Kidney (tissue), 13 donors: ENCODE measurements at regions not wholly inside any gene's neighbourhood (a gene's known extent, or its start where the extent isn't known, plus 50 kb on each side); places are given as distances from the start of the nearest gene placed in this dataset.
"Not testable (repeated sequence)": the region's sequence is repeated elsewhere in the genome, so short reads cannot be mapped to it uniquely, and the experiment has no call there.

Experiments
- DNase-seq, 5 donors: peaks; one replicate each; pipeline ENCODE4 v3.0.0-alpha.2; 2013 to 2020
- FAIRE-seq: peaks from 2 replicates; lab custom pipeline; 2012; peaks lifted over from hg19 to GRCh38; lab: Jason Lieb, UNC
- H3K27ac ChIP-seq, 2 donors: one replicate each; pipeline ENCODE4 v1.7.0; 2013; ENCODE audit warnings: low read depth in 2 of 2, low read length in 2 of 2, inconsistent platforms in 1 of 2
- H3K27me3 ChIP-seq: one replicate; pipeline ENCODE4 v1.7.1; 2013; ENCODE audit warnings: low read length, inconsistent platforms; ENCODE audit not compliant: control insufficient read depth, insufficient read depth
- H3K36me3 ChIP-seq, 3 donors: one replicate each; pipeline versions ENCODE4 v1.7.0 to v1.7.1; 2013; ENCODE audit warnings: low read length in 3 of 3, control low read depth in 1 of 3, inconsistent platforms in 1 of 3; ENCODE audit not compliant: insufficient read depth in 3 of 3, control insufficient read depth in 2 of 3
- H3K4me1 ChIP-seq, 3 donors: one replicate each; pipeline versions ENCODE4 v1.7.0 to v1.7.1; 2013; ENCODE audit warnings: low read length in 3 of 3, inconsistent platforms in 1 of 3, low read depth in 1 of 3; ENCODE audit not compliant: control insufficient read depth in 2 of 3, insufficient read depth in 2 of 3
- H3K4me3 ChIP-seq, 3 donors: one replicate each; pipeline versions ENCODE4 v1.7.0 to v1.8.1; 2013; ENCODE audit warnings: low read length in 3 of 3, control low read depth in 1 of 3, inconsistent platforms in 1 of 3
- H3K9ac ChIP-seq, 3 donors: one replicate each; pipeline versions ENCODE4 v1.7.0 to v1.7.1; 2013; ENCODE audit warnings: low read length in 3 of 3, control low read depth in 1 of 3, inconsistent platforms in 1 of 3
- H3K9me3 ChIP-seq, 3 donors: one replicate each; pipeline versions ENCODE4 v1.7.0 to v1.7.1; 2013; ENCODE audit warnings: low read length in 3 of 3, control low read depth in 1 of 3, inconsistent platforms in 1 of 3; ENCODE audit not compliant: control insufficient read depth in 2 of 3, insufficient read depth in 1 of 3
- intact Hi-C: fragments of 100-400 bp; cut with DNase I; formaldehyde crosslinking; loops from one replicate; pipeline ENCODE4 v1.11.1; 2022
- TF ChIP-seq, protein P1 (sequence below): IDR thresholded peaks from 3 replicates; pipeline ENCODE4 v1.5.1; 2012; ENCODE audit warnings: mild to moderate bottlenecking, moderate library complexity, borderline replicate concordance; ENCODE audit not compliant: insufficient read depth; ENCODE audit errors: extremely low read depth
- donor health status: control.
- donor health status: control.
- donor health status: control.
- donor health status: control.
- donor health status: control.
- donor health status: DM: yes; HTN: yes; CAD: no.
- donor health status: Normal renal cell carcinoma (clear cell type).

DNA sequence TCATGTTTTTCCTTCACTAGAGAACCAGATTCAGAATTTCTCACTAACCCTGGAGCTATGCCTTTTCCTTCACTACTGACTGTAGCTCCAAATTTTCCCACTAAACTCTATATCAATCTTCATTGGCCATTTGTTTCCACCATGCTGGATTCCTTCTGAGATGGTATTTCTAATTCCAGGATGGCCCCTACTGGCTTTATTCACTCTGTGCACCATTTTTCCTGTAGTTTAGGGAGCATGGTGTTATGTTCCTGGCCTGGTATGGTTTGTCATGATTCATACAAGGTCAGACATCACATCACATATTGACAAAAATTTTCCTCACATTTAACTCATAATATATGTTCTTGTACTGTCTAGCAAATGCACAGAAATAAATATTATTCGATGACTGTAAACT, 229.2 kb upstream of the TFPI start:
- Histone ChIP-seq H3K27ac (no peak overlapping the region), H3K36me3 (no peaks in the 10 kb centered on the region), H3K4me1 (no peaks in the 10 kb centered on the region), H3K9me3 (no peaks in the 10 kb centered on the region), H3K9ac (no peak overlapping the region), H3K27me3 (no peaks in the 10 kb centered on the region), H3K4me3 (no peak overlapping the region)
- intact Hi-C loops: no loop called here
- DNase-seq (no peak), FAIRE-seq (no peak)
- TF ChIP-seq, protein P1, sequence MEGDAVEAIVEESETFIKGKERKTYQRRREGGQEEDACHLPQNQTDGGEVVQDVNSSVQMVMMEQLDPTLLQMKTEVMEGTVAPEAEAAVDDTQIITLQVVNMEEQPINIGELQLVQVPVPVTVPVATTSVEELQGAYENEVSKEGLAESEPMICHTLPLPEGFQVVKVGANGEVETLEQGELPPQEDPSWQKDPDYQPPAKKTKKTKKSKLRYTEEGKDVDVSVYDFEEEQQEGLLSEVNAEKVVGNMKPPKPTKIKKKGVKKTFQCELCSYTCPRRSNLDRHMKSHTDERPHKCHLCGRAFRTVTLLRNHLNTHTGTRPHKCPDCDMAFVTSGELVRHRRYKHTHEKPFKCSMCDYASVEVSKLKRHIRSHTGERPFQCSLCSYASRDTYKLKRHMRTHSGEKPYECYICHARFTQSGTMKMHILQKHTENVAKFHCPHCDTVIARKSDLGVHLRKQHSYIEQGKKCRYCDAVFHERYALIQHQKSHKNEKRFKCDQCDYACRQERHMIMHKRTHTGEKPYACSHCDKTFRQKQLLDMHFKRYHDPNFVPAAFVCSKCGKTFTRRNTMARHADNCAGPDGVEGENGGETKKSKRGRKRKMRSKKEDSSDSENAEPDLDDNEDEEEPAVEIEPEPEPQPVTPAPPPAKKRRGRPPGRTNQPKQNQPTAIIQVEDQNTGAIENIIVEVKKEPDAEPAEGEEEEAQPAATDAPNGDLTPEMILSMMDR: no peak

DNA sequence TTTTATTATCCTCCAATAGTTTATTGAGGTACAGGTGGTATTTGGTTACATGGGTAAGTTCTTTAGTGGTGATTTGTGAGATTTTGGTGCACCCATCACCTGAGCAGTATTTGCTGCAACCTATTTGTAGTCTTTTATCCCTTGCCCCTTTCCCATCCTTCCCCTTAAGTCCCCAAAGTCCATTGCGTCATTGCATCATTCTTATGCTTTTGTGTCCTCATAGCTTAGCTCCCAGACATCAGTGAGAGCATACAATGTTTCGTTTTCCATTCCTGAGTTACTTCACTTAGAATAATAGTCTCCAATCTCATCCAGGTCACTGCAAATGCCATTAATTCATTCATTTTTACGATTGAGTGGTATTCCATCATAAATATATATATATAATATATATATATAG, 229.9 kb upstream of the TFPI start:
- H3K4me3 ChIP-seq, H3K27ac ChIP-seq, H3K4me1 ChIP-seq, intact Hi-C loops, H3K27me3 ChIP-seq, H3K9me3 ChIP-seq, FAIRE-seq, DNase-seq, H3K36me3 ChIP-seq, H3K9ac ChIP-seq: not testable (repeated sequence)

GRCh38 chr2:187799601-187800000, 245.4 kb upstream of the TFPI start:
- Histone ChIP-seq H3K4me3 (no peak overlapping the region), H3K9ac (no peak overlapping the region), H3K36me3 (no peaks in the 10 kb centered on the region), H3K9me3 (no peaks in the 10 kb centered on the region), H3K27ac (no peak overlapping the region), H3K4me1 (no peaks in the 10 kb centered on the region), H3K27me3 (no peaks in the 10 kb centered on the region)
- FAIRE-seq: no peak
- intact Hi-C loops: no loop called here
- TF ChIP-seq, protein P1: no peak
- no peak for DNase-seq

- FAIRE-seq (no peak), DNase-seq (no peak)
- H3K27ac ChIP-seq: no peak overlapping the region
- no peak overlapping the region for H3K9ac ChIP-seq
- TF ChIP-seq, protein P1: no peak
- no peaks in the 10 kb centered on the region for H3K36me3 ChIP-seq
- no peaks in the 10 kb centered on the region for H3K9me3 ChIP-seq
- no peaks in the 10 kb centered on the region for H3K27me3 ChIP-seq
- H3K4me3 ChIP-seq: no peak overlapping the region
- intact Hi-C loops: no loop called here
- no peaks in the 10 kb centered on the region for H3K4me1 ChIP-seq
Measured at GRCh38 chr2:187803816-187804215, 249.6 kb upstream of the TFPI start.
